Neuron (in vitro differentiated cells): ENCODE measurements at regions not wholly inside any gene's neighbourhood (a gene's known extent, or its start where the extent isn't known, plus 50 kb on each side); places are given as distances from the start of the nearest gene placed in this dataset.

Source experiments
- H2AFZ ChIP-seq: one replicate; pipeline ENCODE4 v1.6.1; 2013; ENCODE audit warnings: low read depth, mild to moderate bottlenecking, inconsistent platforms, low read length, moderate library complexity
- H3K27me3 ChIP-seq: one replicate; pipeline ENCODE4 v1.6.1; 2013; ENCODE audit warnings: low read length; ENCODE audit not compliant: insufficient read depth
- H3K36me3 ChIP-seq: one replicate; pipeline ENCODE4 v1.6.1; 2013; ENCODE audit warnings: low read length; ENCODE audit not compliant: insufficient read depth
- H3K4me1 ChIP-seq: one replicate; pipeline ENCODE4 v1.6.1; 2013; ENCODE audit warnings: low read length; ENCODE audit not compliant: insufficient read depth
- H3K4me3 ChIP-seq: 2 replicates; pipeline ENCODE4 v1.5.1; 2013; ENCODE audit warnings: mild to moderate bottlenecking, low read length, moderate library complexity
- H3K9me3 ChIP-seq: one replicate; pipeline ENCODE4 v1.6.1; 2013; ENCODE audit warnings: low read length

DNA sequence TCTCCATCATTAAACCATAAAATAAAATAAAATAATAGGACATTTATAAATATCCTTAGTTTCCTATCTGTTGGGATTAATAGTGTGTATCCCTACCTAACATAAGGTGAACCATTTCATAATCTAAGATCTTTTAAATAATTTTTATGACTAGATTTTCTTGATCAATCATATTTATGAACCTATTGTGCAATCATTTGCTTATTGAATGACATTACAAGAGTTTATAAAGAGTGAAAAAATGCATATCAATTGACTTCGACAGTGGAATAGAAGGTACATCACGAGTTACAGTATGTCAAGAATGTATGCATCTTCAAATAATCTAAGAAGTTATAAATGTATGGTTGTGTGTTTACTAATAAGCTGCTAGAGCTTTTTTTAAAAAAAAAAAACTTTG, 1554.8 kb upstream of the TMEFF2 start:
- H3K9me3 ChIP-seq = no peaks in the 10 kb centered on the region
- H3K27me3 ChIP-seq = no peaks in the 10 kb centered on the region
- no peaks in the 10 kb centered on the region for H3K36me3 ChIP-seq
- no peak overlapping the region for H3K4me3 ChIP-seq
- no peaks in the 10 kb centered on the region for H3K4me1 ChIP-seq
- H2AFZ ChIP-seq = no peak overlapping the region

DNA sequence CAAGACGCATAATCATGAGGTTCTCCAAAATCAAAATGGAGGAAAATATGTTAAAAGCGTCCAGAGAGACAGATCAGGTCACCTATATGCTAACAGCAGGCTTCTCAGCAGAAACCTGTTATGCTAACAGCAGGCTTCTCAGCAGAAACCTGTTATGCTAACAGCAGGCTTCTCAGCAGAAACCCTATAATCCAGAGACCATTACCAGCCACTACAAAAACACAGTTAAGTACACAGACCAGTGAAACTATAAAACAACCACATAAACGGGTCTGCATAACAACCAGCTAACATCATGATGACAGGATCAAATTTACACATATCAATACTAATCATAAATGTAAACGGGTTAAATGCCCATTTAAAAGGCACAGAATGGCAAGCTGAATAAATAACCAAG, 1548.4 kb upstream of the TMEFF2 start:
- Histone ChIP-seq H3K4me1 (no peaks in the 10 kb centered on the region), H2AFZ (no peak overlapping the region), H3K27me3 (no peaks in the 10 kb centered on the region), H3K36me3 (peaks cover 4% of the 10 kb centered on the region), H3K9me3 (no peaks in the 10 kb centered on the region), H3K4me3 (no peak overlapping the region)

DNA sequence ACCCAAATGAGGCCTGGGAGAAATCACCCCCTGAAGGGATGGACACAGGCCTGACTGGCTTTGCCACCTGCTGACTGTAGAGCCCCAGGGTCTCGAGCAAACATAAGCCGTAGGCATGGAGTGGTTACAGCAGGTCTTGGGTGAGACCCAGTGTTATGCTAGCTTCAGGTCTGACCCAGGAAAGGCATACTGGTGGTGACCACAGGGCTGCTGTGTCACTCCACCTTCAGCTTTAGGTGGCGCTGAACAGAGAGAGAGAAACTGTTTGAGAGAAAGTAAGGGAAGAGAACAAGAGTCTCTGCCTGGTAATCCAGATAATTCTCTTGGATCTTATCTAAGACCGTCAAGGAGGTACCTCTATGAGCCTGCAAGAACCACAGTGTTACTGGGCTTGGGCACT, 1544.2 kb upstream of the TMEFF2 start:
- Histone ChIP-seq H3K4me3 (no peak overlapping the region), H2AFZ (no peak overlapping the region), H3K4me1 (no peaks in the 10 kb centered on the region), H3K9me3 (no peaks in the 10 kb centered on the region), H3K36me3 (peaks cover 4% of the 10 kb centered on the region), H3K27me3 (no peaks in the 10 kb centered on the region)

DNA sequence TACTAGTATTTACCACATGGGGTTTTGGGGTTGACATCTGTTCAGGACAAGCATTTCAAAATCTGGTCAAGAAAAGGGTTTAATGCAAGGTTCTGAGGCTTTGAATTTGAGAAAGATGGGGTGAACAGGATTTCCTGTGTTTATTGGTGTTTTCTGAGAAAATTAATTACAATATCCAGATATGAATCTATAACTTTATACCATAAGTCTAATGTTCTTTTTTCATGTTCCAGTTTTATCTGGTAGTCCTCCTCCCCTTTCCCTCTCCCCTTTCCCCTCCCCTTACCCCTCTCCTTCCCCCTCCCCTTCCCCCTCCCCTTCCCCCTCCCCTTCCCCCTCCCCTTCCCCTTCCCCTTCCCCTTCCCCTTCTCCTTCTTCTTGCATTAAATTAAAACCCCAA, 1518.2 kb upstream of the TMEFF2 start:
- no peak overlapping the region for H3K4me3 ChIP-seq
- no peaks in the 10 kb centered on the region for H3K36me3 ChIP-seq
- no peaks in the 10 kb centered on the region for H3K27me3 ChIP-seq
- H3K4me1 ChIP-seq = no peaks in the 10 kb centered on the region
- no peak overlapping the region for H2AFZ ChIP-seq
- no peaks in the 10 kb centered on the region for H3K9me3 ChIP-seq

- H3K36me3 ChIP-seq = no peaks in the 10 kb centered on the region
- H3K9me3 ChIP-seq = no peaks in the 10 kb centered on the region
- H2AFZ ChIP-seq = no peak overlapping the region
- H3K4me3 ChIP-seq = no peak overlapping the region
- H3K27me3 ChIP-seq = no peaks in the 10 kb centered on the region
- no peaks in the 10 kb centered on the region for H3K4me1 ChIP-seq
Observed at GRCh38 chr2:193703411-193703810, 1508.7 kb upstream of the TMEFF2 start.

- no peak overlapping the region for H2AFZ ChIP-seq
- no peak overlapping the region for H3K4me3 ChIP-seq
- H3K27me3 ChIP-seq = no peaks in the 10 kb centered on the region
- no peaks in the 10 kb centered on the region for H3K4me1 ChIP-seq
- H3K36me3 ChIP-seq = no peaks in the 10 kb centered on the region
- H3K9me3 ChIP-seq = no peaks in the 10 kb centered on the region
Observed at GRCh38 chr2:193701484-193701883, 1506.8 kb upstream of the TMEFF2 start.

DNA sequence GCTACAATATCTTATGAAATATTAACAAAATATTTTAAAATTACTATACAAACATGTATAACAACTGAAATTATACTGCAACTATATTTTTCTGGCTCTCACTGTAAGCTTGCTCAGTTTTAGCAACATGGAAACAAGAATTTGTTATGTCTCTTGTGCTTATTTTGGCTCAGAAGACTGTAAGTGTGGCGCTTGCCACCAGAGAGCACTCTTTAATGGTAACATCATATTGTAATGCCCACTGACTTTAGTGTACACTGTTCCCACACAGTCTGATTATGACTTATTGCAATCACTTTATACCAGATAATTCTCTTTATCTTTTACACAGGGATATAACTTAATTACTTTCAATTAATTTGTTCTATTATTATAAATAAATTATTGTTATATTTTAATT, 1500.6 kb upstream of the TMEFF2 start:
- no peaks in the 10 kb centered on the region for H3K36me3 ChIP-seq

DNA sequence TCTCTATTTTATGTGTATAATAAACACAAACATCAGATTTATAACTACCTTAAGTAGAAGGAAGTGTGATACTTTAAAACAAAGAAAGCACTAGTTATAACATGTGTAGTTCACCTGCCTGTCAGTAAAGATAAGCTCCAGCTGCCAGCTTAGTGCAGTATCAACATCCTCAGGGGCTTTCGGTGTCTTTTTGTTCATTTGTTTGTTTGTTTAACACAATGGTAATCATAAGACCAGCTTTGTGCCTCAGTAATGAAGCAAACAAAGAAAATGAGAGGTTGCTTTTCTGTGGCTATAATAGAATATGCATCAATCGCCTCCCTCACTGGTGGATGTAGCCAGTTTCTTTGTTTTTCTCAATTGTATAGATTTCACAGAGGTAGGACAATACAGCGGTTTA, 1499.0 kb upstream of the TMEFF2 start:
- H3K36me3 ChIP-seq = no peaks in the 10 kb centered on the region
- no peaks in the 10 kb centered on the region for H3K27me3 ChIP-seq
- no peak overlapping the region for H3K4me3 ChIP-seq
- H3K4me1 ChIP-seq = no peaks in the 10 kb centered on the region
- no peak overlapping the region for H2AFZ ChIP-seq
- no peaks in the 10 kb centered on the region for H3K9me3 ChIP-seq

More for the DNA sequence above, 1500.6 kb upstream of the TMEFF2 start:
- no peaks in the 10 kb centered on the region for H3K4me1 ChIP-seq
- no peaks in the 10 kb centered on the region for H3K27me3 ChIP-seq
- no peaks in the 10 kb centered on the region for H3K9me3 ChIP-seq
- no peak overlapping the region for H2AFZ ChIP-seq
- H3K4me3 ChIP-seq = no peak overlapping the region

DNA sequence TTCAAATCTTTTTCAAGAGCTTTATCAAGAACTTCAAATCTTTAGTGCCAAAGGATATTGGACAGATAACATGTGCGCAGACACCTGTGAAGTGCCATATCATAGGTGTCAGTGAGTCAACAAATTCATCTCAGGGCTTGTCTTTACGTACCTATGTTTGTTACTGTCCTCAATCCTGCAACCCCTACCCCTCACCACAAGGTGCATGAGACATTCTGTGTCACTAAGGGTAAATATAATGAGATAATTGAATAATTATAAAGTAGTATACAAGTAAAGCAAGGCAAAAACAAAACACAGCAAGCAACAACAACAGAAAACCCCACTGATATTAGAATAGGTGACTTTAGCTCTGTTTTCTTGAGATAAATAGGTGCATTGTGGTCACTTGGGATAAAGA, 1495.8 kb upstream of the TMEFF2 start:
- Histone ChIP-seq H3K9me3 (no peaks in the 10 kb centered on the region), H2AFZ (no peak overlapping the region), H3K36me3 (no peaks in the 10 kb centered on the region), H3K27me3 (no peaks in the 10 kb centered on the region), H3K4me1 (no peaks in the 10 kb centered on the region), H3K4me3 (no peak overlapping the region)

DNA sequence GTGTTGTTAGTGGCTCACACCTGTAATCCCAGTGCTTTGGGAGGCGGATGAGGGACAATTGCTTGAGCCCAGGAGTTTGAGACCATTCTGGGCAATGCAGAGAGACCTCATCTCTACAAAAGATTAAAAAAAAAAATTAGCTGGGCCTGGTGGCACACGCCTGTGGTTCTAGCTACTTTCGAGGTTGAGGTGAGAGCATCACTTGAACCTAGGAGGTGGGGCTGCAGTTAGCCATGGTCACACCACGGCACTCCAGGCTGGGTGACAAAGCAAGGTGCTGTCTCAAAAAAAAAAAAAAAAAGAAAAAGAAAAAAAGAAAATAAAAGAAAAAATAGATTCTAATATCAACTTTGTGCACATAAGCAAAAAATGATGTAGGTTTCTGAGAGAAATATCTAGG, 1492.5 kb upstream of the TMEFF2 start:
- no peaks in the 10 kb centered on the region for H3K9me3 ChIP-seq
- peaks cover 8% of the 10 kb centered on the region for H3K4me1 ChIP-seq
- H3K27me3 ChIP-seq = no peaks in the 10 kb centered on the region
- no peak overlapping the region for H2AFZ ChIP-seq
- H3K36me3 ChIP-seq = no peaks in the 10 kb centered on the region
- no peak overlapping the region for H3K4me3 ChIP-seq

- H3K4me3 ChIP-seq = no peak overlapping the region
- H3K36me3 ChIP-seq = no peaks in the 10 kb centered on the region
- peaks cover 8% of the 10 kb centered on the region for H3K4me1 ChIP-seq
- H3K27me3 ChIP-seq = no peaks in the 10 kb centered on the region
- H2AFZ ChIP-seq = no peak overlapping the region
- no peaks in the 10 kb centered on the region for H3K9me3 ChIP-seq
Observed at GRCh38 chr2:193679847-193680246, 1485.1 kb upstream of the TMEFF2 start.

DNA sequence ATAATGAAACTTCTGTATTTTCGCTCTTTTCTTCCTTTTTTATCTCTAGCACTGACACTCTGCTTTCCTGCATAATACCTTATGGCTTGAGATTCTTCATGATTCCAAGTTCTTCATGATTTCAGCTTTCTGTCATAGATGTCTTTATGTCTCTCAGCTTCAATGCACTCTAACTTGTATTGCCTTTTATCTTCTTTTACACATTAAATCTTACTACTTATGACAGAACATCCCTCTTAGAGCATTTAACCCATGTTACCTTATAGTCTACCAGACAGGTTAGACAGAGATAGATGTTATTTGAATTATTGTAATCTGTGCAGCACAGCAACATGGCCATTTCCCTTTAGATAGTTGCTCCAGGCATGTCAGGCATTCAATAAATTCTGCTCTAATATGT, 1475.7 kb upstream of the TMEFF2 start:
- no peak overlapping the region for H2AFZ ChIP-seq
- no peaks in the 10 kb centered on the region for H3K27me3 ChIP-seq
- no peaks in the 10 kb centered on the region for H3K9me3 ChIP-seq
- H3K36me3 ChIP-seq = no peaks in the 10 kb centered on the region
- no peaks in the 10 kb centered on the region for H3K4me1 ChIP-seq
- no peak overlapping the region for H3K4me3 ChIP-seq

DNA sequence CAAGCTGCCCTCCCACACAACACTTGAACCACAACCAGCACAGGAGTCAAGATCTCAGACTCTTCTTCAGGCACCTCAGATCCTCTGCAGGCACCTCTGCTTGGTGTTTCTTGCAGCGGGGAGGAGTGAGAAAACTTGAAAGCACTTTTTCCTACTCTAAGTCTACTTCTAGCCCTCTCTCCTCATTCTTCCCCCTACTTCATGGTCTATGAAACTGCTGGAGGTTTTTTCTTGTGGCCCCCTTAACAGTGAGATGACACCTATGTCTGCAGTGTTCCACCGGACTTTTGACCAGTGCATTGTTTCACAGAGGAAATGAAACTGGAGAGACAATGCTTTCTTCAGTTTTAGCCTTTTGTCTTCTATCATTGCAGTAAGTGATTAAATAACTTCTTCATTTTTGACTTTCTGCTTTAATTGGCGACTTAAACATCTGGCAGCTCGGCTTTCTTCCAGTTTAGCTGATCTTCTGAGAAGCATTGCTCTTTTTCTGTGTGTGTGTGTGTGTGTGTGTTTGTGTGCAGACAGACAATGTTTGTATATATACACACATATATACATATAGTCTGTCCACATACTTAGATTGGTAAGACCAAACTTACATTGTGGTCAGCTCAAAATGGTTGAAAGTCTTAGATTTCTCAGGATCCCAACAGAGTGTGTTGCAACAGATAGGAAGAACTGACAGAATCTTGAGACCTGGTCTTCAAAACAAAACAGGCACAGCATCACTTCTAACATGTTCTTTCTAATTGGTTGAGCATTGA, 1474.0 kb upstream of the TMEFF2 start:
- no peaks in the 10 kb centered on the region for H3K27me3 ChIP-seq
- H3K36me3 ChIP-seq = no peaks in the 10 kb centered on the region
- no peaks in the 10 kb centered on the region for H3K9me3 ChIP-seq
- H3K4me3 ChIP-seq = no peak overlapping the region
- no peak overlapping the region for H2AFZ ChIP-seq
- no peaks in the 10 kb centered on the region for H3K4me1 ChIP-seq

DNA sequence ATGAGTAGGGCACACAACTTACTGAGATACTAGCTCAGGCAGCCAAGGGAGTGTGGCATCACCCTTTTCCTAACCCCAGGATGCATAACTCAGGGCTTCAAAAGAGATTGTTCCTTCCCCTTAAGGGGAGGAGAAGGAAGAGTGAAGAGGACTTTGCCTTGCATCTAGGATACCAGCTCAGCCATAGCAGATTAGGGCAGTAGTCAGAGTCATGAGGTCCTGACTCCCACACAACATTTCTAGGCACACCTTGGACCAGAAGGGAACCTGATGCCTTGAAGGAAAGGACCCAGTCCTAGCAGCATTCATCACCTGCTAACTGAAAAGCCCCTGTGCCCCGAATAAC, 1433.2 kb upstream of the TMEFF2 start:
- no peaks in the 10 kb centered on the region for H3K27me3 ChIP-seq
- no peak overlapping the region for H3K4me3 ChIP-seq
- H3K4me1 ChIP-seq = no peaks in the 10 kb centered on the region
- no peak overlapping the region for H2AFZ ChIP-seq
- no peaks in the 10 kb centered on the region for H3K36me3 ChIP-seq
- H3K9me3 ChIP-seq = no peaks in the 10 kb centered on the region
